Inferior parietal cortex (tissue), 1 donor: ENCODE measurements at regions not wholly inside any gene's neighbourhood (a gene's known extent, or its start where the extent isn't known, plus 50 kb on each side); places are given as distances from the start of the nearest gene placed in this dataset.
"Not testable (repeated sequence)": the region's sequence is repeated elsewhere in the genome, so short reads cannot be mapped to it uniquely, and the experiment has no call there.

Experiments used
- DNase-seq: peaks from one replicate; pipeline ENCODE4 v3.0.0-alpha.2; 2016; ENCODE audit errors: extremely low spot score

DNA sequence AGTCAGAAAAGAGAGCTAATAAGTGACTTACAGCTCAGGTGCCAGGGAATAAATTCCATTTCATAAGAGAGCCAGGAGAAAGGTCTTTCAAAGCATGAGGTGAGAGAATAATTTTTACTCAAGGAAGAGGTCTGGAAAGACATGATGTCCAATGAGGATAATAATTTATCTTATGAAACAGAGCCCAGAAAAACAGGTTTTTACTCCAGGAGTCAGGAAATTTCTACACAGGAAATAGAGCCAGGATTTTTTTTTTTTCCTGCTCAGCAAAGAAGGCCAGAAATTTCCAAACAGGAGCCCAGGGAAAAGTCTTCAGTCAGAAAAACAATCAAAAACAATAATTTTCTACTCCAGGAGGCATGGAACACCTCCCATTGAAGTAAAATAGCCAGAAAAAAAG lies 1185.7 kb upstream of the TSPY4 start:
- DNase-seq = no peak

DNA sequence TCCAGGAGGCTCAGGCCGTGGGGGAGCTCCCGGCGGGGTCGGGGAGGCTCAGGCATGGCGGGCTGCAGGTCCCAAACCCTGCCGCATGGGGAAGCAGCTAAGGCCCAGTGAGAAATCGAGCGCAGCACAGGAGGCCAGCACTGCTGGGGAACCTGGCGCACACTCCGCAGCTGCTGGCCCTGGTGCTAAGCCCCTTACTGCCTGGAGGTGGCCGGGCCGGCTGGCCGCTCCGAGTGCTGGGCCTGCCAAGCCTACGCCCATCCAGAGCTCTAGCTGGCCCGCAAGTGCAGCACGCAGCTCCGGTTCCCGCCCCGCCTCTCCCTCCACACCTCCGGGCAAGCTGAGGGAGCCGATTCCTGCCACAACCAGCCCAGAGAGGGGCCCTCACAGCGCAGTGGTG lies 1208.7 kb upstream of the TSPY4 start:
- DNase-seq = no peak

DNA sequence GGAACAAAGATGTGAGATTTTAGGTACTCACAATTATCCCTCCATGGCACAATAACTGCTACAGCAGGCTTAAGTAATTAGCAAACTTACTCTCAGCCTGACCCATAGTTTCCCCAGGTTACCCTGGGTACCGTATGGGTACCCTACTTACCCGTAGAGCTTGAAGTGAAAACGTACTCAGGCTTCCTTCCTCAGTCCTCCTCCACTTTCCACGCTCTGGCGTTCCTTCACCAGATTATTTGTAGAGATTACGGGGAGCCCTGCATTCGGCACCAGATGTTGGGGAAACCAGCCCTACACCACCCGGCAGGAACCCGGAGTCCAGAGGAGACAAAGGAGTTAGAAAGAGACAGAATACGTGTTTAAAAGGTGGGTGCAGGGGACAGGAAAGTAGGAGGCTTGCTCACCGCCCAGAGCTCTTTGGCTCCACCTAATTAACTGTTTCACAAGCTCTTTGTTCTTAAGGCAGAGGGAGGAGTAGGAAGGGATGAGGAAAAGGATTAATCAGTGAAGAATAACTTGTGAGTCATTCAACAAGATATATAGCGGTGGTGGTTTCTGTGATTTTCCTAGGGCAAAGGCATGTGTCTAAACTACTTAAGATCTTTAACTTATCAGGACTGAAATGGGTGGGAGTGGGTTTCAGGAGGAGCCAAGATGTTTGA lies 1211.2 kb upstream of the TSPY4 start:
- DNase-seq = no peak

DNA sequence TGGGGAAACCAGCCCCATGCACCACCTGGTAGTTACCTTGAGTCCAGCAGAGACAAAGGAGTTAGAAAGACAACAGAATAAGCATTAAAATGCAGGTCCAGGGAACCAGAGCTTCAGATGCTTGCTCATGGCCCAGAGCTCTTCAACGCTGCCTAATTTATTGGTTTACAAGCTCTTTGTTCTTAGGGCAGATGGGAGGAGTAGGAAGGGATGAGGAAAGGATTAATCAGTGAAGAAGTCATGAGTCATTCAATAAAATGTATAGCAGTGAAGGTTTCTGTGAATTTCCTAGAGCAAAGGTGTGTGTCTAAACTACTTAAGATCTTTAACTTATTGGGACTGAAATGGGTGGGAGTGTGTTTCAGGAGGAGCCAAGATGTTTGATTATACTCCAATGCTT lies 1210.3 kb upstream of the AMELY start:
- no peak for DNase-seq

DNA sequence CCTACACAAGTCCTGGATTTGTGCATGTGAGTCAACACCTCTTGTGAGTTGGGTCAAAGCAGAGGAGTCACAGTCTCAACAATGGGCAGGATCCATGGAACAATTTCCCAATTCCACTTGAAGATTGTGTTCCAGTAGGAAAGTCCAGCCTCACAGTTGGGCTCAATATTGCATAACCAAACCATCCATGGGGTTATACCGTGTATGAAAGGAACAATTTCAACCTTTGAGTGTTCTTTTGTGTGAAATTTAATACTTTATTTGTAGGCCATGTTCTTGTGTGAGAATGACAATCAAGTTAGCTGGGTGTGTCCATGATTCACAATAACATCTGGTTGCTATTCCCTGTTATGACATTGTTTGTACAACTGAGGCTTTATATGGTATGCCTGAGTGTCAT lies 1182.9 kb upstream of the AMELY start:
- no peak for DNase-seq

DNA sequence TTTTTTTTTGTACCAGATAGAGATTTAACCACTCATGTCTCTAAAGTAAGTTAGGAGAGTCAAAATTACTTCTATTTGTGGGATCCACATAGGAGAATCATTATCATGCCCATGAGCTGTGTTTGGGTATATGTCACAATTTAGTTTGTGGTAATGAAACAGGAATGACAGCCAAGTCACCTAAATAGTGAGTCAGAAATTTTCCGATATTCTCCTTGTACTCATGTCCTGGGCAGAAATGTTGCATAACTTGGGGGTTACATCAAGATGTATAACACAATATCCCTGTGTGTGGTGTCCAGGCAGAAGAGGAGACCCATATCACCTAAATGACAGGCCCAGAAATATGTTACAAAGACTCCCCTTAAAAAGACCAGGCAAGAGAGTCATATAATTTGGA lies 1181.4 kb upstream of the AMELY start:
- DNase-seq = no peak

DNA sequence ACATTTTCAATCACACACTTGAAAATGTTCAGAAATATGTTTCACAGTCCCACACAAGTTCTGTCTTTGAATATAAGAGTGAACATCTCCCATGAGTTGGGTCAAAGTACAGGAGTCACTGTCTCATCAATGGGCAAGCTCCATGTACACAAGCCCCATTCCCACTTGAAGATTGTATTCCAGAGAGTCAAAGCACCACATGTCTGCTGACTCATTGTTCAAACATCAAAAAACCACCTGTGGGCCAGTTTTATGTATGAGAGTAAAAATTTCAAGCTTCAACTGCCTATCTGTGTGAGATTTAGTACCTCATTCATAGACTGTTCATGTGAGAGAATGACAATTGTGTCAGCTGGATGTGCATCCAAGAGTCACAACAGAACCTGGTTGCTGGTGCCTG lies 1174.4 kb upstream of the AMELY start:
- no peak for DNase-seq

DNA sequence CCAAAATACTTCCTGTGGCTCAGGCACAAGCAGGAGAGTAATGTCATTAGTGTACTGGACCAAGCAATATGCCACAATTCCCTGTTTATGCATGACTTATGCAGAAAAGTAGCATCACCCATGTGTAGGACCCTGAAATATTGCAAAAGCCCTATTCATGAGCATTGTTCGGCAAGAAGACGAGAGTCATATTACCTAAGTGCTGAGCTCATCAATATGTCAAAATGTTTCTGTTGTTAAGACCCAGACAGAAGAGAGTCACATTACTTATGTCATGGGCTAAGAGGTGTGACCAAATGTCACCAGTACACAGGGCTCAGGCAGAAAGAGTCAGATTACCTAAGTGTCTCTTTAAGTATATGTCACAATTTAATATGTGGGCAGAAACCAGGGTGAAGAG lies 1172.6 kb upstream of the AMELY start:
- no peak for DNase-seq

DNA sequence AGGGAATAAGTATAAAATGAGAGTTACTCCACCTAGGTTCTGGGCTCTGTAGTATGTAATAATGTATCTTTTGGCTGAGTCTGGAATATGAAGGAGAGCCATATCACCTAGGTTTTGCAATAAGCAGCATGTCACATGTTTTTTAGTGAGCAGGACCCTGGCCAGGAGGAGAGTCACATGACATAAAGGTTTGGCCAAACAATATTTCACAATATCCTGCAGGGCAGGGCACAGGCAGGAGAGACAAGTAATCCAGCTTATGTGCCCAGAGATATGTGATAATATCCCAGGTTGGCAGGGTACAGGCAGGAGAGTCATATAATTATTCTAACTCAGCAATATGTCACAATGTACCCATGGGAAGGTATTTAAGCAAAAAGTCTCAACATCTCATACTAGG lies 1169.6 kb upstream of the AMELY start:
- no peak for DNase-seq

DNA sequence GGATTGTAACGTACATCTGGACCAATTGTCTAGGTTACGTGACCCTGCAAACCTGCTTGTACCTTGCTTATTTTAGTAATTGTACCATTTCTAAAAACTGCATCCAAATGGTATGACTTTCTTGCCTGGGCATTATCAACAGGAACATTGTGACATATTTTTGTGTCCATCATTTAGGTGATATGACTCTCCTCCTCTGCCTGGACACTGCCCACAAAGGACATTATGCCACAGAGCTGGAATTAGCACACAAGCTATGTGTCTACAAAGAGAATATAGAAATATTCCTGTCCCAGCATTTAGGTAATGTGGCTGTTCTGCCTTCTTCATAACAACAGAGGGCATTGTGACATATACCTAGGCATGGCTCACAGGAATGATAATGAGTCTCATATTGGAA lies 1153.7 kb upstream of the AMELY start:
- no peak for DNase-seq

DNA sequence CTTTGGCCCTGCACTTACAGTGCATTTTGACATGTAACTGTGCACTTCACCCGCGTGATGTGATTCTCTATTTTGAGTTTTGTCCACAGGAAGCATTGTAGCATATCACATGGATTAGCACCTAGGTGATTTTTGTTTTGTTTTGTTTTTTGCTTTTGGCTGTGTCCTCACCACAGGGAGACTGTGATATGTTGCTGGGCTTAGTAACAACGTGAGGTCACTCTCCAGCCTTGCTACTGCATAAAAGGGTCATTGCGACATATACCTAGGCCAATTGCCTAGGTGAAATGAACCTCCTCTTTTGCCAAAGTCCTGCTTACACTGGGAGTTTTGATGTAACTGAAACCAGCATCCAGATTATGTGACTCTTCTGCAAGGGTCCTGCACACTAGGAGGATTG lies 1152.9 kb upstream of the AMELY start:
- no peak for DNase-seq

DNA sequence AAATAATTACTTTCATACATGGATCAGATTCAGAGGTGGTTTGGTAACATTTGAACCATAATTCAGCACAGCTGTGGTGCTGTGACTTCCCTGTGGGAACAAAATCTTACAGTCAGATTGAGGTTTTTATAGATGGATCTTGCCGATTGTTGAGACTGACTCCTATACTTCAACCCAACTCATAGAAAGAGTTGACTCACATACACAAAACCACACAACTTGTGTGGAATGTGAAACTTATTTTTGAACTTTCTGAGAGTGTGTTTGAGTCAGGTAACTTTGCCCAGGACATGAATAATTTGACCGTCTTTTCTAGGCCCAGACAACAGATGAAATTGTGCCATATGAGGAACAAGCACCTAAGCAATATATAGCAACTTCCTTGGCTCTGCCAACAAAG lies 1152.4 kb upstream of the AMELY start:
- DNase-seq = no peak

DNA sequence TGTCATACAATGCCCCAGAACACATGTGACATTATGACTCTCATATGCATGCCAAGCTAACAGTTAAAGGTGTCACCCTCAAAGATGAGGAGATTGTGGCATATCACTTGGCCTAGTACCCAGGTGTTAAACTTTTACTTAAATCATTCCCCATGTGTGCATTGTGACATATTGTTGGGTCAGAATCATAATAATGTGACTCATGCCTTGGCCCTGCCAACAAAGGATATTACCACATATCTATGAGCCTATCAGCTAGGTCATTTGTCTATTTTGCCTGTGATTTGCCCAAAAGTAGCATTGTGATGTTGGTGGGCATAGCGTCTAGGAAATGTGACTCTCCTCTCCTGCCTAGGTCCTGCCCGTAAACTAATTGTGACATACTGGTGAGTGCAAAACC lies 1147.1 kb upstream of the AMELY start:
- no peak for DNase-seq

DNA sequence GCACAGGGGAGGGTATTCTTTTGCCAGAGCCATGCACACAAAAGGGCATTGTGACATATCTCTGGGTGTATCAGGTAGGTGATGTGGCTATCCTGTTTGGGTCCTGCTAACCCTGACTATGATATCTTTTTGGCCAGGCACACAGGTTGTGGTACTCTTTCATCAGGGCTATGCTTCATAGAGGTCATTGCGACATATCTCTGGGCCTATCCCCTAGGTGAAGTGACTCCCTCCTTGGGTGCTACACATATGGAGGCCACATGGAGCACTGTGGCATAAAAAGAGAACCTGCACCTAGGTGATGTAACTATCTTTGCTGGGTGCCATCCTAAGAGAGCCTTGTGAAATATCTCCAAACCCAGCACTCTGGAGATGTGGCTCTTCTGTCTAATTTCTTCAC lies 1139.8 kb upstream of the AMELY start:
- DNase-seq = no peak

DNA sequence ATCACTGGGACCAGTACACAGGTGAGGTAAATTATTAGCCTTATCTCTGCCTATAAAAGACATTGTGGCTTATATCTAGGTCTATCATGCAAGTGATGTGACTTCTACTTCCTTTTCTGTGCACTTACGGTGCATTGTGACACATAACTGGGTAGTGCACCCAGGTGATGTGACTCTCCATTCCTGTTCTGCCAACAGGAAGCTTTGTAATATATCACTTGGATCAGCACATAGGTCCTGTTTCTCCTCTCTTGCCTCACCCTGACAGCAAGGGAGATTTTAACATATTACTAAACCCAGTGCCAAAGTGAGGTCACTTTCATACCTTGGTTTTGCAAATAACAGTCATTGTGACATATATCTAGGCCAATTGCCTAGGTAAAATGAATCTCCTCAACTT lies 1129.7 kb upstream of the AMELY start:
- DNase-seq = no peak

DNA sequence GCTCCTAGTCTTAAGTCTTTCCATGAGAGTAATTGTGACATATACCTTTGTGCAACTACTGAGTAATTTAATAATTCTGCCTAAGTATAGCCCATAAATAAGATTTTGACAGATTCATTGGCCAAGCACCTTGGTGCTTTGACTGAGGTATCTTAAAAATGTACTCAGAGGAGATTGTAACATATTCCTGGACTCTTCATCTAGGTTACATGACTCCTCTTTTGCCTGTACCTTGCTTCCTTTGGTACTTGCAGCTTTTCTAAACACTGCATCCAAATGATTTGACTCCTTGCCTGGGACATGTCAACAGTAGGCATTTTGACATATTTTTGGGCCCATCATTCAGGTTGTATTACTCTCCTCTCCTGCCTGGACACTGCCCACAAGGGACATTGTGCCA lies 1125.0 kb upstream of the AMELY start:
- no peak for DNase-seq

DNA sequence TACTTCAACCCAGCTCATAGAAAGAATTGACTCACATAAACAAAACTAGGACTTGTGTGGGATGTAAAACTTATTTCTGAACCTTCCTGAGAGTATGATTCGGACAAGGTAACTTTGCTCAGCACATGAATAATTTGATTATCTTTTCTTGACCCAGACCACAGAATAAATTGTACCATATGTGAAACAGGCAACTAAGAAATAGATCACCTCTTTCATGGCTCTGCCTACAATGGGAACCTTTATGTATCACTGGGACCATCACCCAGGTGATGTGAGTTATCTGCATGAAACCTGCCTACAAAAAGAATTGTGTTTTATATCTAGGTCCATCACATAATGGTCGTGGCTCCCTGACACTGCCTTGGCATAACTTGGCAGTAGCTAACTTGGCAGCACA lies 1124.1 kb upstream of the AMELY start:
- DNase-seq = no peak

DNA sequence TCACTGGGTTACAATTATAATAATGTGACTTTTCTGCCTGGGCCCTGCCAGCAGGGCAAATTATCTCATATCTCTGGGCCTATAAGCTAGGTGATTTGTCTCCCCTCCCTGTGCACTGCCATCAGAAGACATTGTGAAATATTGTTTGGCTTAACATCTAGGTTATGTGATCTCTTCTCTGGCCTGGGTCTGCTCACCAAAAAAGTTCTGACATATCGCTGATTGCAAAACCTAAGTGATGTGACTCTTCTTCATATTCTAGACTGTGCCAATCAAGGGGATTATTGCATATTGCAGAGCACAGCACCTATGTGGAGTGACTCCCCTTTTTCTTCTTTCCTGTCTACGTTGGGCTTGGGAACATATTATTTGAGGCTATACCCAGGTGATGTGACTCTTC lies 1123.1 kb upstream of the AMELY start:
- DNase-seq = no peak

DNA sequence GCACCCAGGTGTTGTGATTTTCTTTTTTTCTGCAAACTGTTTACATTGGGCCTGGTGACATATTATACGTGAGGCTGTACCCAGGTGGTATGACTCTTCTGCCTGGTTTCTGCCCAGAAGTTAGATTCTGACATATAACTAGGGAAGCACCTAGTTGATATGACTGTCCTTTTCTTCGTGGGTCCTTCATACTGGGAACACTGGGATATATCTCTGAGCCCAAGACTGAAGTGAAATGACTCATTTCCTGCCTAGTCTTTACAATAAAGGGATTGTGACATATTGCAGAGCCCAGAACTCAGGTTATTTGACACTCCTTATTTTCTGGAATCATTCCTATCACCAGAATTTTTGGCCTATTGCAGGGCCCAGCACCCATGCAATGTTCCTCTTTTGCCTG lies 1121.6 kb upstream of the AMELY start:
- no peak for DNase-seq

DNA sequence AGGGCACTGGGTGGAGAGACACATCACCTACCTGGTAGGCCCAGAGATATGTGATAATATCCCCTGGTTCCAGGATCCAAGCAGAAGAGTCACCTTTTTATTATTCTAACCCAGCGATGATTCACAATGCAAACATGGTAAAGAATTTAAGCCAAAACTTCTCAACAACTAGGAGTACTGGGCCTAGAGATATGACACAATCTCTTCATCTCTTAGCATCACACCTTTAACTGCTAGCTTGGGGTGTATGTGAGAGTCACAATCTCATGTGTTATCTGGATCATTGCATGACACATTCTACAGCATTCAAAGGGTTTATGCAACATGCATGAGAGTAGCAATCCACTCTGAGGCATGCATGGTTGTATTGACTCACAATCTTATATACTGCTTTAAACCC lies 1109.0 kb upstream of the AMELY start:
- no peak for DNase-seq

DNA sequence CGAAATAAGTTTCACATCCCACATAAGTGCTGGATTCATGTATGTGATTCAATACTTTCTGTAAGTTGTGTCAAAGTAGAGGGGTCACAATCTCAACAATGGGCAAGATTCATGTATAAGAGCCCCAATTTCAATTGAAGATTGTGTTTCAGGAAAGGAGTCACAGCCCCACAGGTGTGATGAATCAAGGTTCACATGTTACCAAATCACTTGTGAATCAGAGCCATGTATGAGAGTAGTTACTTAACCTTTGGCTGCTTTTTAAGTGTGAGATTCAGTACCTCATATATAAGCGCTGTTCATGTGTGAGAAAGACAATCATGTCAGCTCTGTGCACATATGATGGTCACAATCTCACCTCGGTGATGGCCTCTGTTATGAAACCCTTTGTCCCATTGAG lies 1100.0 kb upstream of the AMELY start:
- no peak for DNase-seq

DNA sequence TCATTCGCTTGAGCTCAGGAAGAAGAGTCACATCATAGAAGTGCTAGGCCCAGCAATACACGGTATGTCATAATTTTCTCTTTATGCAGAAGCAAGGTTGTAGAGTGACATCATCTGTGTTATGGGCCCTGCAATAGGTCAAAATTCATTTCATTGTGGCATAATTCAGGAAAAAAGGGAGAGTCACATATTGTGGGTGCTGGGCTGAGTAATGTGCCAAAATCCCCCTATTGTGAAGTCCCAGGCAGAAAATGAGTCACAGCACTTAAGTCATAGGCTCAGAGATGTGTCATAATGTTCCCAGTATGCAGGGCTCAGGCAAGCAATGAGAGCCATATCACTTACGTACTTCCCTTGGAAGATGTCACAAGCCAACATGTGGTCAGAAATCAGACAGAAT lies 1092.6 kb upstream of the AMELY start:
- DNase-seq = no peak

DNA sequence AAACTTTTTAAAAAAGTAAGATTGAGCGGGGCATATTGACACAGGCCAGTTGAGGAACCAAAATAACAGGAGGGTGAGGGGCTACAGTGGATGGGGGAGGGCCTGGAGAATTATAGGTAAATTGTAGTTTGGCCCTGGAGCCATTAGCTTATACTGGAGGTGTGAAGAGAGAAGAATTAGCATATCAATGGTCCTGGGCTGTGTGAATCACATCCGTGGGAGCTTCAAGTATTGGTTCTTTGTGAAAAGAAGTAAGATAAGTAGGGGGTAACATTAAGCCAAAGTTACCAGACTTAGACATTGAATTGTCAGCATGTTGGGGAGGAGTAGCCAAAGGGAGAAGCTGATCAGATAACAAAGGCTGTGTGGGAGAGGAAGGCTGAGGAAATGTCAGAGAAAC lies 1085.2 kb upstream of the AMELY start:
- DNase-seq = no peak

DNA sequence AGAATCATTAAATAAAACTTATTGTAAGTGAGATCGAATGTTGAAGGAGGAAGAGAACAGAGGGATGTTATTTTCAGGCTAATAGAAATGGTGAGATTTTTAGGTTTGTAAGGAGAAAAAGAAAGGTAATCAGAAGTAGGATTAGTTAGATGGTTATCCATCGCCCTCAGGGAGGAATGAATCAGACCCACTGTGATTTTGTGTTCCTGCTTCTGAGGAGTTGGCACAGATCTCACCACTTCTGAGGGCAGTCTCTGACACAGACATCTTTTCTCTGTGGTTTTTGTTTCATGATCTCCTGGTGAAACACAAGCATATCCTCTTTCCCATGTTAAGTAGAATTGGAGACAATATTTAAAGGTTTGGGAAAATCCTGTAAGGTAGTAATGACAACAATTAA lies 1083.2 kb upstream of the AMELY start:
- DNase-seq = not testable (repeated sequence)

DNA sequence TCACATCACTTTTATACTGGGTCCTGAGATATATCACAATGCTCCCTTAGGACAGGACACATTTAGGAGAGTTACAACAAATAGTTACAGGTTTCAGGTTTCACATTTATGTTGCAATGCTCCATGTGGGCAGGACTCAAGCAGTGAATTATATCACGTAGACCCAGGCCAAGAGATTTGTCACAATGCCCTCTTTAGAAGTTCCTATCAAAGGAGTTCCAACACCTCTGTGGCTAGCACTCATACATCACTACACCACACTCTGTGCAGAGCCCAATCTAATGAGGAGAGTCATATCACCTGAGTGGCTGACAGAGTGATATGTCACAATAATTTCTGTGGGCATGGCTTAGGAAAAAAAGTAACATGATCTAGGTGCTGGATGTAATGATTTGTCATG lies 1068.2 kb upstream of the AMELY start:
- no peak for DNase-seq
